ENCODE measurements at regions not wholly inside any gene's neighbourhood (a gene's known extent, or its start where the extent isn't known, plus 50 kb on each side); places are given as distances from the start of the nearest gene placed in this dataset.

DNA sequence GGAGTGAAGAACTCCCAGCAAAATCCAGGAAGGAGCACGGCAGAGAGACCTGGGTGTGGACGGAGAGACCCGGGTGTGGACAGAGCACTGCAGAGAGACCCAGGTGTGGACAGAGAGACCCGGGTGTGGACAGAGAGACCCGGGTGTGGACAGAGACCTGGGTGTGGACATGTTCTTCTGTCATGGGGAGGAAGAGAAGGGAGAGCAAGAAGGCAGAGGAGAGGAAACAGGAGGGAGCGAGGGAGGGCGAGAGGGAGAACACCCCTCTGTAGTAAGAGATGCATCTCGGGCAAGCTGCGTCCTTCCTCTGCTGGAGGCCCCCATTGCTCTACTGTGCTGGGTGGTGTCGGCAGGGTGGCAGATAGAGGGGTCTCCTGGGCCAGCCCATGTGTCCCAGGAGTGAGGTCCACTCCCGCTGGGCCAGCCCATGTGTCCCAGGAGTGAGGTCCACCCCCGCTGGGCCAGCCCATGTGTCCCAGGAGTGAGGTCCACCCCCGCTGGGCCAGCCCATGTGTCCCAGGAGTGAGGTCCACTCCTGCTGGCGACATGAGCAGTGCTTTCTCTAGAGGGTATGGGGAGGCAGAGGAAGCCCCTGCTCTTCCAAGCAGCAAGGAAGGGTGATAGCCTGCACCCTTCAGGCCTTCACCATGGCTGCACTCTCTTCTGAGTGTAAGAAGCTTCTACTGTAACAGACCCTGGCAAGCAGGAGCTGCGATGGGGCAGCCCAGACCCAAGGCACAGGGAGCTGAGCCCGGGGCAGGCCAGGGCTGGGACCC, 934.2 kb downstream of the BRD1 start:
- FAIRE-seq (no peak), DNase-seq (ENCODE audit: low read depth) (no peak)
- H3K27me3 ChIP-seq (ENCODE audit: control insufficient read depth, insufficient read depth, low read length) = no peaks in the 10 kb centered on the region
- no peak overlapping the region for H3K4me3 ChIP-seq (ENCODE audit: low read depth, low read length)
- TF ChIP-seq, protein P1, sequence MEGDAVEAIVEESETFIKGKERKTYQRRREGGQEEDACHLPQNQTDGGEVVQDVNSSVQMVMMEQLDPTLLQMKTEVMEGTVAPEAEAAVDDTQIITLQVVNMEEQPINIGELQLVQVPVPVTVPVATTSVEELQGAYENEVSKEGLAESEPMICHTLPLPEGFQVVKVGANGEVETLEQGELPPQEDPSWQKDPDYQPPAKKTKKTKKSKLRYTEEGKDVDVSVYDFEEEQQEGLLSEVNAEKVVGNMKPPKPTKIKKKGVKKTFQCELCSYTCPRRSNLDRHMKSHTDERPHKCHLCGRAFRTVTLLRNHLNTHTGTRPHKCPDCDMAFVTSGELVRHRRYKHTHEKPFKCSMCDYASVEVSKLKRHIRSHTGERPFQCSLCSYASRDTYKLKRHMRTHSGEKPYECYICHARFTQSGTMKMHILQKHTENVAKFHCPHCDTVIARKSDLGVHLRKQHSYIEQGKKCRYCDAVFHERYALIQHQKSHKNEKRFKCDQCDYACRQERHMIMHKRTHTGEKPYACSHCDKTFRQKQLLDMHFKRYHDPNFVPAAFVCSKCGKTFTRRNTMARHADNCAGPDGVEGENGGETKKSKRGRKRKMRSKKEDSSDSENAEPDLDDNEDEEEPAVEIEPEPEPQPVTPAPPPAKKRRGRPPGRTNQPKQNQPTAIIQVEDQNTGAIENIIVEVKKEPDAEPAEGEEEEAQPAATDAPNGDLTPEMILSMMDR (IDR thresholded peaks at IDR 0.05; ENCODE audit: insufficient read depth, low read length, severe bottlenecking) = no peak
- no peaks in the 10 kb centered on the region for H3K36me3 ChIP-seq (ENCODE audit: control insufficient read depth, insufficient read depth, low read length)

DNA sequence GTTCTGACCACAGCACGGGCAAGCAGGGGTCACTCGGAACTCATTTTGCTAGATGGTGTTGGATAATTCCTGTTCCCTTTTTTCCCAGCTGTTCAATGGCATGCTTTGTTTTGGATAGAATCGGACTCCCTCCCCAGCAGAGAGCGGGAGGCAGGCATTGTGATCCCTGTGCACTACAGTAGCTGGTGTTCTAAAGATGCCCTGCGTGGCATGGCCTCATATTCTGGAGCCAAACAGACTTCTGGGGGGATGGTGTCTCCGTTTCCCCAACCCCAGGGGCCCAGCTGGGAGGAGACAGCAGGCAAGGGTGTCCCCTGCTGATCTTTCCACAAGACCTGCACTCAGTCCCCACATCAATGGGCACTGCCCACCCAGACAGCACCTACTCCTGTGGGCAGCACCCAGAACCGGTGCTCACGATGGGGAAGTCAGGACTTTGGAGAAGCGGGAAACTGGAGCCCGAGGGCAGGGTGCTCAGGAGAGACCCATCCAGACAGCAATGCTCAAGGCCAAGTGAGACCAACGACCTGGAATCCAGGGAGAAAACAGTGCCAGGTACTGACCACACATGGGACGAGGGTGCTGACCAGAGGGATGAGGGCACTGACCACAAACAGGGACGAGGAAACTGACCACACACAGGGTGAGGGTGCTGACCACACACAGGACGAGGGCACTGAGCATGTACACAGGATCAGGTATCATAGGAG, 934.9 kb downstream of the BRD1 start:
- no peaks in the 10 kb centered on the region for H3K27me3 ChIP-seq (ENCODE audit: control insufficient read depth, insufficient read depth, low read length)
- DNase-seq (ENCODE audit: low read depth) (no peak), FAIRE-seq (no peak)
- no peak overlapping the region for H3K4me3 ChIP-seq (ENCODE audit: low read depth, low read length)
- TF ChIP-seq, protein P1 (IDR thresholded peaks at IDR 0.05; ENCODE audit: insufficient read depth, low read length, severe bottlenecking) = no peak
- H3K36me3 ChIP-seq (ENCODE audit: control insufficient read depth, insufficient read depth, low read length) = no peaks in the 10 kb centered on the region

DNA sequence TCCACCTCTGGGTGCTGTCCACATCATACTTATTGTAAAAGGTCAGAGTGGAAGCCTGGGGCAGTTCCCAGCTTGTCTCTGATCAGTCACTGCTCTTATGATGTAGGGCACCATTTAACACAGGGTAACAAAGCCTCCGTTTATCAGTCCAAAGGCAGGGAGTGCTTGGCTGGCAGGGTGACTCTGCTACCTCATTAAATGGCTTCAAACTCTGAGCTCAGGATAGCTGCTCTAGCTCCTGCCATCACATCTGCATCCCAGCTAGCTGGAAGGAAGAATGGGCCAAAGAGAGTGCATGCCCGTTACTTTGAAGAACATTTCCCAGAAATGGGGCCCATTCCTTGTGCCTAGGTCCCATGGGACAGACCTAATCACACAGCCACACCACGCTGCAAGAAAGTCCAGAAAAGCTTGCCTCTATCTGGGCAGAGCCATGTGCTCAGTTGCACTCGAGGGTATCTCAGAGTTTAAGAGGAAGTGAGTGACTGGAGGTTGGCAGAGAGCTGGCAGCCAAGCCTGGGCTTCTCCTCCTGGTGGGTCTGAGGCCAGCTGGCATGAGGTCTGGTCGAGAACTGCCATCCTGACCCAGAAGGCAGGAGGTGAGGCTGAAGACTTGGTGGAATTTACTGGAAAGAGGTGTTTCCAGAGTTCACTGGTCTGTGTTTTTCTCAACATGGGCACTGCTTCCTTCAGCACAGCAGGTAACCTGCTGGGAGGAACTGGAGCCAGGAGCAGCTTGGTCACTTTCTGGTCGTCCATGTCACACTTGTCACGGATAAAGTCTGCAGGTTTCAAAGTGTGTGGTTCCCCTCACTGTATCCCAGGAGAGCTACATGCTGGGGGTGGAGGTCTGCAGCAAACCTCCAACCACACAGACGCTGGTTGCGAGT, 935.7 kb downstream of the BRD1 start:
- FAIRE-seq = no peak
- Histone ChIP-seq H3K27me3 (ENCODE audit: control insufficient read depth, insufficient read depth, low read length) (no peaks in the 10 kb centered on the region), H3K4me3 (ENCODE audit: low read depth, low read length) (no peak overlapping the region), H3K36me3 (ENCODE audit: control insufficient read depth, insufficient read depth, low read length) (no peaks in the 10 kb centered on the region)
- TF ChIP-seq, protein P1 (IDR thresholded peaks at IDR 0.05; ENCODE audit: insufficient read depth, low read length, severe bottlenecking) = no peak
- no peak for DNase-seq (ENCODE audit: low read depth)

DNA sequence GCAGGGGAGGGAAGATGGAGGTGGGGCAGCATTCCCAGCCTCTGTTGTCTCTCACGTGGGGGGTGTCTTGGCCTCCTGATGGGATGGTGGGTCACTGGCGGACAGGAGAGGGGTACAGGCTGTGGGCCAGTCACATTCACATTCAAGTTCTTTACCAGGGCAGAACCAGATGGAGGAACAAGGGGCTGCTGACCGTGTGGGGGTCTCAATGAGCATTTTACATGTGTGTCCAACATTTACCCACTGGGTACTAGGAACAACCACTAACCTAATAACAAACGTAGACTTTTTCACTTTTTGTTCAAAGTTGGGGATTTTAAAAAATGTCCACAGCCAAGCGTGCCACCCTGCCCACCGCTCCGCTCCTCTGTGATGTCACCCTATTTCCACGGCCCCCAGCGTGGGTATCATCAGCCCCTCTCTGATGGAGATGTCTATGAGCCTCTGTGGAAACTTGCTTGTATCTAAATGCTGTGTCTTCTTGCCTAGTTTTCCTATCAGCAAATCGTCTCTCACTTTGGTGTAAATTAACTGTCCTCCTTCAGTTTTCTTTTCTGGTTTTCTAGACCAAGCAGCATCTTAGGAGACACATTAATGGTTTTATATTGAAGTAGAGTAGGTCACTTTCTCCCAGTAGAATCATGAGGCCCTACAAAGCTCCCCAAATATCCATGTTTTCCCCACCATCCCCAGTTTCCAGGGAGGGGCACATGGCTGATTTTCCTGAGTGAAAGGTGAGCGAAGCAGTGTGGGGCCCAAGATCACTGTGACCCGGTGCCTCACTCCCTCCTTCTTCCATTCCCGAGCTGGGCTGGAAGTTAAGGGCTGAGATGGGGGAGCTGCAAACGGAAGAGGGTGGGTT, 936.7 kb downstream of the BRD1 start:
- no peaks in the 10 kb centered on the region for H3K27me3 ChIP-seq (ENCODE audit: control insufficient read depth, insufficient read depth, low read length)
- DNase-seq (ENCODE audit: low read depth) (no peak), FAIRE-seq (no peak)

More for the DNA sequence above, 936.7 kb downstream of the BRD1 start:
- H3K4me3 ChIP-seq (ENCODE audit: low read depth, low read length) = no peak overlapping the region
- TF ChIP-seq, protein P1 (IDR thresholded peaks at IDR 0.05; ENCODE audit: insufficient read depth, low read length, severe bottlenecking) = no peak
- no peaks in the 10 kb centered on the region for H3K36me3 ChIP-seq (ENCODE audit: control insufficient read depth, insufficient read depth, low read length)

Data from bronchial epithelial cell (primary cell).